ENCODE measurements at regions not wholly inside any gene's neighbourhood (a gene's known extent, or its start where the extent isn't known, plus 50 kb on each side); places are given as distances from the start of the nearest gene placed in this dataset.
"Not testable (repeated sequence)": the region's sequence is repeated elsewhere in the genome, so short reads cannot be mapped to it uniquely, and the experiment has no call there.

GRCh38 chr9:29144476-29144875, 1571.2 kb upstream of the C9orf72 start:
- POLR2A ChIA-PET: no interaction called here
- CTCF ChIA-PET: no interaction called here

- POLR2A ChIA-PET: no interaction called here
- CTCF ChIA-PET: no interaction called here
Observed at GRCh38 chr9:29150606-29151005, 1577.3 kb upstream of the C9orf72 start.

- CTCF ChIA-PET: no interaction called here
- POLR2A ChIA-PET: no interaction called here
Observed at GRCh38 chr9:29160763-29161353, 1587.6 kb upstream of the C9orf72 start.

GRCh38 chr9:29174136-29174535, 1600.9 kb upstream of the C9orf72 start:
- POLR2A ChIA-PET: no interaction called here
- CTCF ChIA-PET: no interaction called here

- POLR2A ChIA-PET: no interaction called here
- CTCF ChIA-PET: no interaction called here
Observed at GRCh38 chr9:29176231-29176630, 1603.0 kb upstream of the C9orf72 start.

- ChIA-PET POLR2A (no interaction called here), CTCF (no interaction called here)
Observed at GRCh38 chr9:29176786-29177185, 1603.5 kb upstream of the C9orf72 start.

- POLR2A ChIA-PET: no interaction called here
Observed at GRCh38 chr9:29183971-29184370, 1610.7 kb upstream of the C9orf72 start.

GRCh38 chr9:29188771-29189170, 1615.5 kb upstream of the C9orf72 start:
- POLR2A ChIA-PET: not testable (repeated sequence)

More at GRCh38 chr9:29183971-29184370, 1610.7 kb upstream of the C9orf72 start:
- CTCF ChIA-PET: no interaction called here

GRCh38 chr9:29189221-29189620, 1615.9 kb upstream of the C9orf72 start:
- CTCF ChIA-PET, POLR2A ChIA-PET: not testable (repeated sequence)

More at GRCh38 chr9:29188771-29189170, 1615.5 kb upstream of the C9orf72 start:
- CTCF ChIA-PET: not testable (repeated sequence)

- ChIA-PET POLR2A (no interaction called here), CTCF (no interaction called here)
Observed at GRCh38 chr9:29198861-29199260, 1625.6 kb upstream of the C9orf72 start.

GRCh38 chr9:29199975-29200374, 1626.7 kb upstream of the C9orf72 start:
- ChIA-PET POLR2A (no interaction called here), CTCF (no interaction called here)

GRCh38 chr9:29200650-29201049, 1627.4 kb upstream of the C9orf72 start:
- ChIA-PET CTCF (no interaction called here), POLR2A (no interaction called here)

GRCh38 chr9:29203244-29203930, 1630.1 kb upstream of the C9orf72 start:
- ChIA-PET POLR2A (no interaction called here), CTCF (no interaction called here)

- POLR2A ChIA-PET: no interaction called here
- CTCF ChIA-PET: no interaction called here
Observed at GRCh38 chr9:29208670-29209069, 1635.4 kb upstream of the C9orf72 start.

- ChIA-PET CTCF (no interaction called here), POLR2A (no interaction called here)
Observed at GRCh38 chr9:29209748-29210291, 1636.5 kb upstream of the C9orf72 start.

- POLR2A ChIA-PET: no interaction called here
- CTCF ChIA-PET: no interaction called here
Observed at GRCh38 chr9:29211003-29211579, 1637.8 kb upstream of the C9orf72 start.

GRCh38 chr9:29211580-29212396, 1638.5 kb upstream of the C9orf72 start:
- POLR2A ChIA-PET: no interaction called here
- CTCF ChIA-PET: no interaction called here

- POLR2A ChIA-PET: no interaction called here
- CTCF ChIA-PET: no interaction called here
Observed at GRCh38 chr9:29212397-29213387, 1639.4 kb upstream of the C9orf72 start.

- ChIA-PET CTCF (no interaction called here), POLR2A (no interaction called here)
Observed at GRCh38 chr9:29213417-29214153, 1640.3 kb upstream of the C9orf72 start, which contains the start of gene LINGO2. LINGO2 (minus strand) TSS chr9:29213601.
